ENCODE measurements at regions not wholly inside any gene's neighbourhood (a gene's known extent, or its start where the extent isn't known, plus 50 kb on each side); places are given as distances from the start of the nearest gene placed in this dataset.
A peak's percentile ranks its signal among the peaks of the same experiment; 100 is the strongest.
"Not testable (repeated sequence)": the region's sequence is repeated elsewhere in the genome, so short reads cannot be mapped to it uniquely, and the experiment has no call there.

- no peak for DNase-seq (ENCODE audit: low read depth in 4 of 4, low spot score in 2 of 4)
Measured at GRCh38 chr7:69257592-69257991, 340.7 kb upstream of the AUTS2 start.

- DNase-seq (ENCODE audit: low read depth in 4 of 4, low spot score in 2 of 4): no peak
Measured at GRCh38 chr7:69259445-69259844, 338.8 kb upstream of the AUTS2 start.

- no peak for DNase-seq (ENCODE audit: low read depth in 4 of 4, low spot score in 2 of 4)
Measured at GRCh38 chr7:69260023-69260422, 338.3 kb upstream of the AUTS2 start.

- no peak for DNase-seq (ENCODE audit: low read depth in 4 of 4, low spot score in 2 of 4)
Measured at GRCh38 chr7:69263550-69263949, 334.7 kb upstream of the AUTS2 start.

GRCh38 chr7:69269806-69270205 is 328.5 kb upstream of the AUTS2 start:
- no peak for DNase-seq (ENCODE audit: low read depth in 4 of 4, low spot score in 2 of 4)

GRCh38 chr7:69272101-69272500 is 326.2 kb upstream of the AUTS2 start:
- no peak for DNase-seq (ENCODE audit: low read depth in 4 of 4, low spot score in 2 of 4)

GRCh38 chr7:69276011-69276729 is 322.1 kb upstream of the AUTS2 start:
- DNase-seq (ENCODE audit: low read depth in 4 of 4, low spot score in 2 of 4): no peak

GRCh38 chr7:69277366-69277765 is 320.9 kb upstream of the AUTS2 start:
- DNase-seq (ENCODE audit: low read depth in 4 of 4, low spot score in 2 of 4): no peak

- no peak for DNase-seq (ENCODE audit: low read depth in 4 of 4, low spot score in 2 of 4)
Measured at GRCh38 chr7:69282946-69283345, 315.3 kb upstream of the AUTS2 start.

- DNase-seq (ENCODE audit: low read depth in 4 of 4, low spot score in 2 of 4): no peak
Measured at GRCh38 chr7:69283421-69283820, 314.9 kb upstream of the AUTS2 start.

- DNase-seq (ENCODE audit: low read depth in 4 of 4, low spot score in 2 of 4): no peak
Measured at GRCh38 chr7:69285854-69286253, 312.4 kb upstream of the AUTS2 start.

- no peak for DNase-seq (ENCODE audit: low read depth in 4 of 4, low spot score in 2 of 4)
Measured at GRCh38 chr7:69295977-69296376, 302.3 kb upstream of the AUTS2 start.

- no peak for DNase-seq (ENCODE audit: low read depth in 4 of 4, low spot score in 2 of 4)
Measured at GRCh38 chr7:69301253-69301652, 297.0 kb upstream of the AUTS2 start.

GRCh38 chr7:69309601-69310000 is 288.7 kb upstream of the AUTS2 start:
- no peak for DNase-seq (ENCODE audit: low read depth in 4 of 4, low spot score in 2 of 4)

GRCh38 chr7:69311489-69311888 is 286.8 kb upstream of the AUTS2 start:
- DNase-seq (ENCODE audit: low read depth in 4 of 4, low spot score in 2 of 4): no peak

GRCh38 chr7:69313852-69314251 is 284.4 kb upstream of the AUTS2 start:
- not testable (repeated sequence) for DNase-seq (ENCODE audit: low read depth in 4 of 4, low spot score in 2 of 4)

GRCh38 chr7:69318794-69319193 is 279.5 kb upstream of the AUTS2 start:
- no peak for DNase-seq (ENCODE audit: low read depth in 4 of 4, low spot score in 2 of 4)

GRCh38 chr7:69328516-69328915 is 269.8 kb upstream of the AUTS2 start:
- DNase-seq (ENCODE audit: low read depth in 4 of 4, low spot score in 2 of 4): no peak

GRCh38 chr7:69334701-69335100 is 263.6 kb upstream of the AUTS2 start:
- DNase-seq (ENCODE audit: low read depth in 4 of 4, low spot score in 2 of 4): peak in 2 of 4 donors; percentile 19 to 21

- DNase-seq (ENCODE audit: low read depth in 4 of 4, low spot score in 2 of 4): no peak
Measured at GRCh38 chr7:69335331-69335730, 262.9 kb upstream of the AUTS2 start.

- DNase-seq (ENCODE audit: low read depth in 4 of 4, low spot score in 2 of 4): no peak
Measured at GRCh38 chr7:69336976-69337375, 261.3 kb upstream of the AUTS2 start.

GRCh38 chr7:69338144-69338543 is 260.1 kb upstream of the AUTS2 start:
- peak in 3 of 4 donors; percentile 23 to 34 (median 23) for DNase-seq (ENCODE audit: low read depth in 4 of 4, low spot score in 2 of 4)

GRCh38 chr7:69341288-69341687 is 257.0 kb upstream of the AUTS2 start:
- no peak for DNase-seq (ENCODE audit: low read depth in 4 of 4, low spot score in 2 of 4)
